ENCODE measurements at regions not wholly inside any gene's neighbourhood (a gene's known extent, or its start where the extent isn't known, plus 50 kb on each side); places are given as distances from the start of the nearest gene placed in this dataset.

DNA sequence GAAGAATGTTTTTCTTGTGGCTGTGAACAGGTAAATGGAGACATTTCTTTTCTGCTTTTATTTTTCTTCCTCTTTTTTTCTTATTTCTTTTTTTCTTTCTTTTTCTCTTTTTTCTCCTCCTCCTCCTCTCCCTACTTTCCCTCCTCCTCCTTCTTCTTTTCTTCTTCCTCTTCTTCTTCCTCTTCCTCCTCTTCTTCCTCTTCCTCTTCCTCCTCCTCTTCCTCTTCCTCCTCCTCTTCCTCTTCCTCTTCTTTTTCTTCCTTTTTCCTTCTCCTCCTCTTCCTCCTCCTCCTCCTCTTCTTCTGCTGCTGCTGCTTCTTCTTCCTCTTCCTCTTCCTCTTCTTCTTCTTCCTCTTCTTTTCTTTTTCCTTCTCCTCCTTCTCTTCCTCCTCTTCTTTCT is 65.3 kb upstream of the NTRK2 start:
- Histone ChIP-seq H3K27me3 (ENCODE audit: insufficient read depth, poor library complexity, severe bottlenecking) (peaks cover 2% of the 10 kb centered on the region), H3K4me3 (replicated peaks; ENCODE audit: insufficient read depth, low read length) (no peak overlapping the region), H3K27ac (replicated peaks) (no peak overlapping the region)
- DNase-seq (ENCODE audit: low read depth in 1 of 2, low spot score in 1 of 2), result no peak
- TF ChIP-seq, protein P1, sequence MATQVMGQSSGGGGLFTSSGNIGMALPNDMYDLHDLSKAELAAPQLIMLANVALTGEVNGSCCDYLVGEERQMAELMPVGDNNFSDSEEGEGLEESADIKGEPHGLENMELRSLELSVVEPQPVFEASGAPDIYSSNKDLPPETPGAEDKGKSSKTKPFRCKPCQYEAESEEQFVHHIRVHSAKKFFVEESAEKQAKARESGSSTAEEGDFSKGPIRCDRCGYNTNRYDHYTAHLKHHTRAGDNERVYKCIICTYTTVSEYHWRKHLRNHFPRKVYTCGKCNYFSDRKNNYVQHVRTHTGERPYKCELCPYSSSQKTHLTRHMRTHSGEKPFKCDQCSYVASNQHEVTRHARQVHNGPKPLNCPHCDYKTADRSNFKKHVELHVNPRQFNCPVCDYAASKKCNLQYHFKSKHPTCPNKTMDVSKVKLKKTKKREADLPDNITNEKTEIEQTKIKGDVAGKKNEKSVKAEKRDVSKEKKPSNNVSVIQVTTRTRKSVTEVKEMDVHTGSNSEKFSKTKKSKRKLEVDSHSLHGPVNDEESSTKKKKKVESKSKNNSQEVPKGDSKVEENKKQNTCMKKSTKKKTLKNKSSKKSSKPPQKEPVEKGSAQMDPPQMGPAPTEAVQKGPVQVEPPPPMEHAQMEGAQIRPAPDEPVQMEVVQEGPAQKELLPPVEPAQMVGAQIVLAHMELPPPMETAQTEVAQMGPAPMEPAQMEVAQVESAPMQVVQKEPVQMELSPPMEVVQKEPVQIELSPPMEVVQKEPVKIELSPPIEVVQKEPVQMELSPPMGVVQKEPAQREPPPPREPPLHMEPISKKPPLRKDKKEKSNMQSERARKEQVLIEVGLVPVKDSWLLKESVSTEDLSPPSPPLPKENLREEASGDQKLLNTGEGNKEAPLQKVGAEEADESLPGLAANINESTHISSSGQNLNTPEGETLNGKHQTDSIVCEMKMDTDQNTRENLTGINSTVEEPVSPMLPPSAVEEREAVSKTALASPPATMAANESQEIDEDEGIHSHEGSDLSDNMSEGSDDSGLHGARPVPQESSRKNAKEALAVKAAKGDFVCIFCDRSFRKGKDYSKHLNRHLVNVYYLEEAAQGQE (IDR thresholded peaks at IDR 0.05; ENCODE audit: insufficient replicate concordance, low read depth), result no peak
- TF ChIP-seq, protein P2, sequence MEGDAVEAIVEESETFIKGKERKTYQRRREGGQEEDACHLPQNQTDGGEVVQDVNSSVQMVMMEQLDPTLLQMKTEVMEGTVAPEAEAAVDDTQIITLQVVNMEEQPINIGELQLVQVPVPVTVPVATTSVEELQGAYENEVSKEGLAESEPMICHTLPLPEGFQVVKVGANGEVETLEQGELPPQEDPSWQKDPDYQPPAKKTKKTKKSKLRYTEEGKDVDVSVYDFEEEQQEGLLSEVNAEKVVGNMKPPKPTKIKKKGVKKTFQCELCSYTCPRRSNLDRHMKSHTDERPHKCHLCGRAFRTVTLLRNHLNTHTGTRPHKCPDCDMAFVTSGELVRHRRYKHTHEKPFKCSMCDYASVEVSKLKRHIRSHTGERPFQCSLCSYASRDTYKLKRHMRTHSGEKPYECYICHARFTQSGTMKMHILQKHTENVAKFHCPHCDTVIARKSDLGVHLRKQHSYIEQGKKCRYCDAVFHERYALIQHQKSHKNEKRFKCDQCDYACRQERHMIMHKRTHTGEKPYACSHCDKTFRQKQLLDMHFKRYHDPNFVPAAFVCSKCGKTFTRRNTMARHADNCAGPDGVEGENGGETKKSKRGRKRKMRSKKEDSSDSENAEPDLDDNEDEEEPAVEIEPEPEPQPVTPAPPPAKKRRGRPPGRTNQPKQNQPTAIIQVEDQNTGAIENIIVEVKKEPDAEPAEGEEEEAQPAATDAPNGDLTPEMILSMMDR (IDR thresholded peaks at IDR 0.05; ENCODE audit: insufficient read depth, low read length), result no peak
- no peak; the same call in 1 of the 2 replicates for TF ChIP-seq SPI1 (IDR thresholded peaks at IDR 0.05; ENCODE audit: borderline replicate concordance, low read depth)
- TF ChIP-seq POLR2AphosphoS5 (IDR thresholded peaks at IDR 0.05; ENCODE audit: low read depth), result no peak
- TF ChIP-seq GABPA (IDR thresholded peaks at IDR 0.05; ENCODE audit: low read depth), result no peak

DNA sequence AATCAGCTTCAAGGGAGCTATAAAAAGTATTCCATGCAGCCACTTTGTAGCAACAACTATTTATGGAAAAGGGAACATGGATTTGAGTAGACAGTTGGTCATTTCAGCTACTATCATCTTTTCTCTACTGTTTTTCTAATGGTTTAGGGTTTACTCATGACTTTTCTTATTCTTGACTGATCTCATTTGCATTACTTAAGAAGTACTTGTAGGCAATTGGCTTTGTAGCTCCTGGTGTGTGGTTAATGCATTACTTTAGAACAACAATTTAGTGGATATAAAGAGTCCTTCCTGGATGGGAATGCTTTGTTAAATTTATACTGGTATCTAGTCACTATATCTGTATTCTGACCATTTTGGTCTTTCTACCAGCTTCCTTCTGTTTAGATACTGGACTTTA is 59.8 kb upstream of the NTRK2 start:
- H3K27me3 ChIP-seq (ENCODE audit: insufficient read depth, poor library complexity, severe bottlenecking), result no peaks in the 10 kb centered on the region
- no peak overlapping the region for H3K27ac ChIP-seq (replicated peaks)
- DNase-seq (ENCODE audit: low read depth in 1 of 2, low spot score in 1 of 2), result no peak
- no peak for TF ChIP-seq SPI1 (IDR thresholded peaks at IDR 0.05; ENCODE audit: borderline replicate concordance, low read depth)
- TF ChIP-seq GABPA (IDR thresholded peaks at IDR 0.05; ENCODE audit: low read depth), result no peak
- TF ChIP-seq, protein P2 (IDR thresholded peaks at IDR 0.05; ENCODE audit: insufficient read depth, low read length), result no peak
- TF ChIP-seq, protein P1 (IDR thresholded peaks at IDR 0.05; ENCODE audit: insufficient replicate concordance, low read depth), result no peak
- no peak for TF ChIP-seq POLR2AphosphoS5 (IDR thresholded peaks at IDR 0.05; ENCODE audit: low read depth)
- H3K4me3 ChIP-seq (replicated peaks; ENCODE audit: insufficient read depth, low read length), result no peak overlapping the region

DNA sequence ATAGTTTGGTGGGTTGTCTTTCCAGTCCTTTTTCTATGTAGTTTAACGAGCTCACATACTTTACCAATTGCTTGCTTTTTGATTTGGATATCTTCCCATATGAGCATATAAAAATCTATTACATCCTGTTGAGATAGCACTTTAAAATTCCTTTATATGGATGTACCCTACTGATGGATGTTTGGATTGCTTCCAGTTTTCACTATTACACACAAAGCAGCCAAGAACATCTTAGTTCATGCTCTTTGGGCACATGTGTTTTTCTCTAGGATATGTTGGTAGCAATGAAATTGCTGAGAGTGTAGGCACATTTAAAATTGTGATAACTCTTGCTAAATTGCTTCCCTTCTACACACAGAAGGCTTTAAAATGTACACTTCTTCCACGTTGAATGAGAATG is 56.1 kb upstream of the NTRK2 start:
- Histone ChIP-seq H3K27ac (replicated peaks) (no peak overlapping the region), H3K4me3 (replicated peaks; ENCODE audit: insufficient read depth, low read length) (no peak overlapping the region), H3K27me3 (ENCODE audit: insufficient read depth, poor library complexity, severe bottlenecking) (no peaks in the 10 kb centered on the region)
- TF ChIP-seq, protein P2 (IDR thresholded peaks at IDR 0.05; ENCODE audit: insufficient read depth, low read length), result no peak
- TF ChIP-seq POLR2AphosphoS5 (IDR thresholded peaks at IDR 0.05; ENCODE audit: low read depth), result no peak
- no peak for TF ChIP-seq SPI1 (IDR thresholded peaks at IDR 0.05; ENCODE audit: borderline replicate concordance, low read depth)
- TF ChIP-seq, protein P1 (IDR thresholded peaks at IDR 0.05; ENCODE audit: insufficient replicate concordance, low read depth), result no peak
- TF ChIP-seq GABPA (IDR thresholded peaks at IDR 0.05; ENCODE audit: low read depth), result no peak
- no peak for DNase-seq (ENCODE audit: low read depth in 1 of 2, low spot score in 1 of 2)

Measured in HL-60 (cell line).